Activated CD8-positive, alpha-beta memory T cell treated with anti-CD3 and anti-CD28 coated beads for 24 hours (primary cell): ENCODE measurements at regions not wholly inside any gene's neighbourhood (a gene's known extent, or its start where the extent isn't known, plus 50 kb on each side); places are given as distances from the start of the nearest gene placed in this dataset.
"Not testable (repeated sequence)": the region's sequence is repeated elsewhere in the genome, so short reads cannot be mapped to it uniquely, and the experiment has no call there.

Experiments used
- DNase-seq: peaks from one replicate; pipeline ENCODE4 v3.0.0-alpha.2; 2020

- no peak for DNase-seq
Measured at GRCh38 chr7:149561072-149561471, 63.5 kb upstream of the ZNF746 start.

GRCh38 chr7:149559711-149560110 is 62.1 kb upstream of the ZNF746 start:
- DNase-seq: no peak

DNA sequence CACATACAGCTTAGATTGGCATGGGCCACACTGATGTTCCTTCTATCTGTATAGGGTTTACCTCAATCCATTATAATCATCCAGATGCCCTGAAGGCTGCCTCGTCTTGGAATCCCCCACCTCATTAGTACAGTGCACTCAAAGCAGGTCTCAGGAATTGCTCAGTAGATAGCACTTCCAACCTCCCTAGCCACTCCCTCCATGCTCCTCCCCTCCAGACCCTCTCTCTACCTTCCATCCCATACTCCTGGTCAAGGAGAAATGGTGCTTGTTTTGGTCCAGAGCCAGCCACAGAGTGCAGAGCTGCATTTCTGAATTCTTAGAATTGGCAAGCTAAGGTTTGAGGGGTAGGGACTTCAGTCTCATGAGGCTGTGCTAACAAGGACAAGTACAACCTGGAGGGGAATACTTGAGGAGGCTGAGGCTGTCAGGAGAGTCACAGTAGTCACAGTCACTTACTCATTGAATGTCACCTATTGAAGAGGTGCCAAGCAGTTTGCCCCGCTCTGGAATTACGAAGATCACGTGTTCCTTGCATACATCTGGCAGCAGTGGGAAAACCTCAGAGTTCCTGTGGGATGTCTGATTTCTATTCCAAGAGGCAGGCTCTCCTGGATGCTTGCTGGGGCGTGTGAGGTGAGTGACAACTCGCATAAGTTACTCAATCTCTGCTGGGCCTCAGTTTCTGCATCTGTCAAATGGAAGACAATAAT is 60.7 kb upstream of the ZNF746 start:
- no peak for DNase-seq

- DNase-seq: not testable (repeated sequence)
Measured at GRCh38 chr7:149556525-149556924, 58.9 kb upstream of the ZNF746 start.

DNA sequence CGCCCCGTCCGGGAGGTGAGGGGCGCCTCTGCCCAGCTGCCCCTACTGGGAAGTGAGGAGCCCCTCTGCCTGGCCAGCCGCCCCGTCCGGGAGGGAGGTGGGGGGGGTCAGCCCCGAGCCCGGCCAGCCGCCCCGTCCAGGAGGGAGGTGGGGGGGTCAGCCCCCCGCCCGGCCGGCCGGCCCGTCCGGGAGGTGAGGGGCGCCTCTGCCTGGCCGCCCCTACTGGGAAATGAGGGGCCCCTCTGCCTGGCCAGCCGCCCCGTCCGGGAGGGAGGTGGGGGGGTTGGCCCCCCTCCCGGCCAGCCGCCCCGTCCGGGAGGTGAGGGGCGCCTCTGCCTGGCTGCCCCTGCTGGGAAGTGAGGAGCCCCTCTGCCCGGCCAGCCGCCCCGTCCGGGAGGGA is 57.2 kb upstream of the ZNF746 start:
- not testable (repeated sequence) for DNase-seq

DNA sequence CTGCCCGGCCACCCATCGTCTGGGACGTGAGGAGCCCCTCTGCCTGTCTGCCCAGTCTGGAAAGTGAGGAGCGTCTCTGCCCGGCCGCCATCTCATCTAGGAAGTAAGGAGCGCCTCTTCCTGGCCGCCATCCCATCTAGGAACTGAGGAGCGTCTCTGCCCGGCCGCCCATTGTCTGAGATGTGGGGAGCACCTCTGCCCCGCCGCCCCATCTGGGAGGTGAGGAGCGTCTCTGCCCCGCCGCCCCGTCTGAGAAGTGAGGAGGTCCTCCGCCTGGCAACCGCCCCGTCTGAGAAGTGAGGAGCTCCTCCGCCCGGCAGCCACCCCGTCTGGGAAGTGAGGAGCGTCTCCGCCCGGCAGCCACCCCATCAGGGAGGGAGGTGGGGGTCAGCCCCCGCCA is 56.4 kb upstream of the ZNF746 start:
- DNase-seq: not testable (repeated sequence)

DNA sequence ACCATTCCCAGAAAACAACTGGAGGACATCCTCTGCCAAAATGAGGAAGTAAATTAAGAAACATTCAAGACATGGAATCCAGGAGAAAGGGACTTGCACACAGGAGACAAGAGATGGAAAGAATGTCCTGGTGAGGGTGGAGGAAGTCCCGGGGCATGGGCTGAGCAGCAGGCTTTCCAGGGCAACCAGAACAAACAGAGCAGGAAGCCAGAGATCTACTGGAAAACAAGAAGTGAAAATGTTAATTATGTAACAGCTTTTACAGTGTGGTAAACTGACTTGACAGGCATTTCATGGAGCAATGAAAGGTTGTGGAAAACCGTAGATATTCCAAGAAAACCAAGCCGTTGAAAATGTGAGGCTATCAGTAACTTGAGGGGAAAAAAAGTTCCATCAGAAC is 55.2 kb upstream of the ZNF746 start:
- no peak for DNase-seq
